ENCODE measurements at regions not wholly inside any gene's neighbourhood (a gene's known extent, or its start where the extent isn't known, plus 50 kb on each side); places are given as distances from the start of the nearest gene placed in this dataset.

GRCh38 chr3:6746443-6746842, 114.5 kb upstream of the GRM7 start:
- TF ChIP-seq EZH2phosphoT487 (IDR thresholded peaks at IDR 0.05; ENCODE audit: borderline replicate concordance, low read depth, low read length) (no peak), CTCF (conservative IDR thresholded peaks at IDR 0.05; ENCODE audit: low read length) (no peak)

All from OCI-LY7 (cell line).